Heart right ventricle (tissue), 16 donors: ENCODE measurements at regions not wholly inside any gene's neighbourhood (a gene's known extent, or its start where the extent isn't known, plus 50 kb on each side); places are given as distances from the start of the nearest gene placed in this dataset.

Experiments used
- ATAC-seq, 8 donors: fragments of 200-7000 bp; cut with Tn5 transposase; one replicate each; pipeline ENCODE4 v1.9.1; 2020; ENCODE audit warnings: mild to moderate bottlenecking in 8 of 8, moderate library complexity in 8 of 8, moderate number of reproducible peaks in 1 of 8
- DNase-seq, 2 donors: peaks; one replicate each; pipeline ENCODE4 v3.0.0-alpha.2; 2020
- H3K27ac ChIP-seq, 10 donors: fragments of 200-600 bp; sonication (generic) in 2 of 10; one replicate each; pipeline versions ENCODE4 v1.5.0 to v1.8.0; 2020 to 2022; ENCODE audit warnings: mild to moderate bottlenecking in 3 of 10
- H3K27me3 ChIP-seq, 7 donors: fragments of 200-600 bp; one replicate each; pipeline ENCODE4 v1.8.0; 2021 to 2022; ENCODE audit warnings: mild to moderate bottlenecking in 2 of 7
- H3K36me3 ChIP-seq, 9 donors: fragments of 200-600 bp; sonication (generic) in 1 of 9; one replicate each; pipeline versions ENCODE4 v1.5.0 to v1.8.0; 2020 to 2022; ENCODE audit warnings: mild to moderate bottlenecking in 2 of 9
- H3K4me1 ChIP-seq, 9 donors: fragments of 200-600 bp; sonication (generic) in 1 of 9; one replicate each; pipeline versions ENCODE4 v1.5.0 to v1.8.0; 2020 to 2022; ENCODE audit warnings: mild to moderate bottlenecking in 4 of 9
- H3K4me3 ChIP-seq, 10 donors: fragments of 200-600 bp; sonication (generic) in 2 of 10; one replicate each; pipeline versions ENCODE4 v1.5.0 to v1.8.0; 2020 to 2022; ENCODE audit warnings: mild to moderate bottlenecking in 7 of 10, moderate library complexity in 2 of 10
- H3K9me3 ChIP-seq, 11 donors: fragments of 200-600 bp in 10 of 11; sonication (generic) in 2 of 11; one replicate each; pipeline versions ENCODE4 v1.5.0 to v1.8.0; 2013 to 2022; ENCODE audit warnings: mild to moderate bottlenecking in 2 of 11, control low read depth in 1 of 11, moderate library complexity in 1 of 11
- WGBS, 2 donors: extraction: QIAGEN DNeasy Blood & Tissue Kit; methylation state at CpG; one replicate each; pipeline ENCODE4 v1.1.7; 2013; ENCODE audit warnings: inconsistent platforms in 1 of 2; 5-methylcytosine and 5-hydroxymethylcytosine counted together
- intact Hi-C, 10 donors: fragments of 100-400 bp; cut with DNase I; formaldehyde crosslinking; loops; one replicate each; pipeline versions ENCODE4 v1.11.1 to v1.14.2; 2022
- TF ChIP-seq, protein P1 (sequence below), 9 donors: fragments of 200-600 bp; sonication (generic) in 2 of 9; IDR thresholded peaks; one replicate each; pipeline versions ENCODE4 v1.5.0 to v1.8.0; 2021 to 2022; ENCODE audit warnings: antibody characterized with exemption in 9 of 9, mild to moderate bottlenecking in 5 of 9, moderate library complexity in 1 of 9
- donor health status: Arrhythmogenic right ventricular cardiomyopathy.
- donor health status: ischemic (EF 13 %, LVEDD 7.1; RV severe dilation, severe dysfunction).
- donor health status: healthy with polysubstance abuse.
- donor health status: DM: no; HTN: yes; CAD: no.
- donor health status: DM: no; HTN: no; CAD: no.
- donor health status: ischemic (EF 25% LVEDD 6.9; RV normal size, moderate dysfunction).
- donor health status: ischemic (EF 25% LVEDD 5.7; RV mildly dilated, moderate dysfunction).
- donor health status: healthy.
- donor health status: DM: yes; HTN: yes; CAD: no.
- donor health status: Ischemic cardiomyopathy.
- donor health status: ischemic (EF 35%, LVEDD 5.7; RV mildly dilated, moderate dysfunction).
- donor health status: nonischemic (EF 11% LVEDD 7.7; RV severe dilation, severe dysfunction).
- donor health status: DM: yes; HTN: yes; CAD: no.
- donor health status: PGD.
- donor health status: ischemic (EF 29% LVEDD 5.4; RV normal size, mild dysfunction).
- donor health status: nonischemic (EF 23%, LVEDD 6.1; RV moderate dilation, normal function).

DNA sequence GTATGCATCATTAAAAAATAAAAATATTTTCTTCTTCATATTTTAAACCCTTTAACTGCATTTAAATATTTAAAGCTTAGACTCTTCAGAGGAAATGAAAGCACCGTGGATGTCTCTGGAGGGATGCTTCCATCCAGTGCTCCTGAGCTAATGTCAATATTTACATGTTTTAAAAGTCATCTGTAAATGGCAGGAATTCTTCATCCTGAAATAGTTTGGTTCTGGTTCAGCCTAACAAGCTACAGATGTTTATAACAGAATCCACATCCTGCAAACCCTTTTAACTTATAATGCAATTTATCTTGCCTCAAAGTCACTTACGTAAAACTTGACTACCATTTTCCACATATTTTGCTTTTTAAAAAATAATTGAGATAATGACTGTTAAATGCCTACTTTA is 1207.3 kb downstream of the SLC16A7 start:
- H3K4me3 ChIP-seq = no peak overlapping the region
- intact Hi-C loops = no loop called here
- no peaks in the 10 kb centered on the region for H3K36me3 ChIP-seq
- 55 to 57% methylated on average over 2 of the region's 2 CpGs for WGBS, 2 donors
- H3K4me1 ChIP-seq = no peaks in the 10 kb centered on the region
- TF ChIP-seq, protein P1, sequence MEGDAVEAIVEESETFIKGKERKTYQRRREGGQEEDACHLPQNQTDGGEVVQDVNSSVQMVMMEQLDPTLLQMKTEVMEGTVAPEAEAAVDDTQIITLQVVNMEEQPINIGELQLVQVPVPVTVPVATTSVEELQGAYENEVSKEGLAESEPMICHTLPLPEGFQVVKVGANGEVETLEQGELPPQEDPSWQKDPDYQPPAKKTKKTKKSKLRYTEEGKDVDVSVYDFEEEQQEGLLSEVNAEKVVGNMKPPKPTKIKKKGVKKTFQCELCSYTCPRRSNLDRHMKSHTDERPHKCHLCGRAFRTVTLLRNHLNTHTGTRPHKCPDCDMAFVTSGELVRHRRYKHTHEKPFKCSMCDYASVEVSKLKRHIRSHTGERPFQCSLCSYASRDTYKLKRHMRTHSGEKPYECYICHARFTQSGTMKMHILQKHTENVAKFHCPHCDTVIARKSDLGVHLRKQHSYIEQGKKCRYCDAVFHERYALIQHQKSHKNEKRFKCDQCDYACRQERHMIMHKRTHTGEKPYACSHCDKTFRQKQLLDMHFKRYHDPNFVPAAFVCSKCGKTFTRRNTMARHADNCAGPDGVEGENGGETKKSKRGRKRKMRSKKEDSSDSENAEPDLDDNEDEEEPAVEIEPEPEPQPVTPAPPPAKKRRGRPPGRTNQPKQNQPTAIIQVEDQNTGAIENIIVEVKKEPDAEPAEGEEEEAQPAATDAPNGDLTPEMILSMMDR (IDR thresholded peaks at IDR 0.05) = no peak
- no peak overlapping the region for H3K27ac ChIP-seq
- H3K27me3 ChIP-seq = no peaks in the 10 kb centered on the region
- H3K9me3 ChIP-seq = peaks cover 0 to 10% (median 0%) of the 10 kb centered on the region in 11 donors
- no peak for DNase-seq
- ATAC-seq = no peak

DNA sequence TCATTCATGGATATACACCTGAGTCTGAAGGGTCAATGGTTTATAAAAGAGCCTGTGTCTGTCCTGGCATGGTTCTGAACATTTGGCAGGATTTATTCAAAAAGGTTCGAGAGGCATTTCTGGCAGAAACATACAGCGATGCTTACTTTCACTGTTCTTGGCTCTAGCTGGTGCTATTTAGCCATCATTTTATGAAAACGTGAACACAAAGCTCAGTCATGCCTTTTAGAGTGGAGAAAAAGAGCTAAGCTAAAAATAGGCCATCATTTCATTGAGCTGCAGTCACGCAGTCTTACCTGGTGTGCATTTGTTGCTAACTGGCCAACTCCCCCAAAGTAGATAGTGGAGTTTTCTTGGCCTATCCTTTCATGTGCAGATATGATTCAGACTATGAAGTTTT is 1209.5 kb downstream of the SLC16A7 start:
- intact Hi-C loops = no loop called here
- H3K27me3 ChIP-seq = no peaks in the 10 kb centered on the region
- WGBS, 2 donors = 53 to 56% methylated on average over 4 of the region's 4 CpGs
- DNase-seq (no peak), ATAC-seq (no peak)
- H3K27ac ChIP-seq = no peak overlapping the region
- no peak overlapping the region for H3K4me3 ChIP-seq
- H3K36me3 ChIP-seq = no peaks in the 10 kb centered on the region
- TF ChIP-seq, protein P1 (IDR thresholded peaks at IDR 0.05) = no peak
- H3K4me1 ChIP-seq = no peaks in the 10 kb centered on the region
- peaks cover 0 to 18% (median 0%) of the 10 kb centered on the region in 11 donors for H3K9me3 ChIP-seq

DNA sequence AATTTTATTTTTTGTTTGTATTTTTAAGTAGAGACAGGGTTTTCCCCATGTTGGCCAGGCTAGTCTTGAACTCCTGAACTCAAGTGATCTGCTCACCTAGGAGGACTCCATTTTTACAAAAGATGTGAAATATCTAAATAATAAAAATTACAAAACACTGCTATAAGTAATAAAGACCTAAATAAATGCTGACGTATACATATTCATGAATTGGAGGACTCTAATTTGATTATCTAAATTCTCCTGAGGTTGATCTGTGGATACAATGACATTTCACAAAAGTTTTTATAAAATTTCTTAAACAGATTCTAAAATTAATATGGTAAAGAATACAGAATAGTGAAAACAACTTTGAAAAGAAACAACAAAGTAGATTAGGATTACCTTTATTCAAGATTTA is 1224.0 kb downstream of the SLC16A7 start:
- Histone ChIP-seq H3K9me3 (peaks cover 0 to 36% (median 0%) of the 10 kb centered on the region in 11 donors), H3K27ac (no peak overlapping the region), H3K36me3 (no peaks in the 10 kb centered on the region), H3K4me1 (no peaks in the 10 kb centered on the region), H3K4me3 (no peak overlapping the region), H3K27me3 (no peaks in the 10 kb centered on the region)
- ATAC-seq (no peak), DNase-seq (no peak)
- WGBS, 2 donors = 91 to 94% methylated on average over 1 of the region's 1 CpG
- TF ChIP-seq, protein P1 (IDR thresholded peaks at IDR 0.05) = no peak
- intact Hi-C loops = no loop called here

DNA sequence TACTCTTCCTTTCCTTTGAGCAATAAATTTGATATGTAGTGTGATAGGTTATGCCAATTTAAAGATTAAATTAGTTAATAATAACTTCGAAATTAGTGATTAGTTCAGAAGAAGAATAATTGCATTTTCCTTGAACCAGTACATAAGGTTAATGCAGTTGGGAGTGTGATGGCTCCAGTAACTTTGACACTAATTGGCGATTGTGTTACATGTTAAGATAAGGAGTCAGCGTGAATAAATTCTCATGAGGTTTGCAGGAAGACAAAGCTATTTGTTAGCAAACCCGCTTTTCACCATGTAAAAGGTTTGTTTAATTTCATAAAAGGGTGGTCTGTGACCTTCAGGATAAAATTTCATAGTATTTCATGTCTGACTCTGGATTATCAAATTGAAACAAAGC is 1226.8 kb downstream of the SLC16A7 start:
- ATAC-seq (no peak), DNase-seq (no peak)
- no peak overlapping the region for H3K27ac ChIP-seq
- H3K4me3 ChIP-seq = no peak overlapping the region
- WGBS, 2 donors = 48 to 50% methylated on average over 4 of the region's 4 CpGs
- intact Hi-C loops = no loop called here
- TF ChIP-seq, protein P1 (IDR thresholded peaks at IDR 0.05) = no peak
- H3K36me3 ChIP-seq = no peaks in the 10 kb centered on the region
- peaks cover 0 to 13% (median 0%) of the 10 kb centered on the region in 11 donors for H3K9me3 ChIP-seq
- H3K4me1 ChIP-seq = no peaks in the 10 kb centered on the region
- H3K27me3 ChIP-seq = no peaks in the 10 kb centered on the region
